Transverse colon (tissue), 4 donors: ENCODE measurements at regions not wholly inside any gene's neighbourhood (a gene's known extent, or its start where the extent isn't known, plus 50 kb on each side); places are given as distances from the start of the nearest gene placed in this dataset.

ENCODE experiments used
- DNase-seq: peaks from one replicate; pipeline ENCODE4 v3.0.0-alpha.2; 2019
- H3K27ac ChIP-seq, 4 donors: fragments of 200-600 bp; sonication (generic); 2 replicates each; pipeline ENCODE4 v1.5.1; 2016 to 2018; ENCODE audit warnings: inconsistent platforms in 4 of 4
- H3K27me3 ChIP-seq: fragments of 200-600 bp; sonication (generic); 2 replicates; pipeline ENCODE4 v1.5.1; 2017; ENCODE audit warnings: inconsistent platforms
- H3K36me3 ChIP-seq, 4 donors: fragments of 200-600 bp; sonication (generic); 2 replicates each; pipeline ENCODE4 v1.5.1; 2017 to 2019; ENCODE audit warnings: inconsistent platforms in 4 of 4
- H3K4me1 ChIP-seq, 4 donors: fragments of 200-600 bp; sonication (generic); 2 replicates each; pipeline ENCODE4 v1.5.1; 2017 to 2020; ENCODE audit warnings: inconsistent platforms in 4 of 4
- H3K4me3 ChIP-seq, 4 donors: fragments of 200-600 bp; sonication (generic); 1 replicate in 1 of 4; 2 replicates in 3 of 4; pipeline versions ENCODE4 v1.5.1 to v1.6.1; 2017 to 2019; ENCODE audit warnings: inconsistent platforms in 4 of 4
- H3K9me3 ChIP-seq, 2 donors: fragments of 200-600 bp; sonication (generic); 2 replicates each; pipeline ENCODE4 v1.5.1; 2017 to 2019; ENCODE audit warnings: inconsistent platforms in 2 of 2
- EP300 ChIP-seq: sonication (generic); formaldehyde crosslinking; IDR thresholded peaks from one replicate; pipeline ENCODE4 v1.6.1; 2017; ENCODE audit warnings: antibody characterized with exemption, low read depth
- POLR2A ChIP-seq: fragments of 450-650 bp; IDR thresholded peaks from one replicate; pipeline ENCODE4 v1.6.1; 2016; ENCODE audit warnings: antibody characterized with exemption, mild to moderate bottlenecking, moderate library complexity
- POLR2AphosphoS5 ChIP-seq, 3 donors: sonication (generic); formaldehyde crosslinking; IDR thresholded peaks; one replicate each; pipeline ENCODE4 v1.6.1; 2016; ENCODE audit warnings: antibody characterized with exemption in 3 of 3
- WGBS, 2 donors: methylation state at CpG; one replicate each; pipeline ENCODE4 v1.1.5; 2018; ENCODE audit warnings: low coverage in 1 of 2; 5-methylcytosine and 5-hydroxymethylcytosine counted together
- in situ Hi-C, 4 donors: fragments of 200-750 bp; cut with MboI; loops; one replicate each; pipeline versions ENCODE4 v1.15.0 to v1.15.1; 2017; ENCODE audit warnings: low sequenced_read_pairs in 3 of 4, low pct_ligation_motif_present in 1 of 4, low pct_unique_long_range_greater_than_20kb in 1 of 4
- intact Hi-C: fragments of 100-400 bp; cut with DNase I; formaldehyde crosslinking; loops from one replicate; pipeline ENCODE4 v1.15.1; 2023; ENCODE audit warnings: low total_unique reads
- TF ChIP-seq, protein P1 (sequence below), 5 experiments: fragments of 200-600 bp in 3 of 5; fragments of 450-650 bp in 2 of 5; sonication (generic) in 3 of 5; IDR thresholded peaks; 1 replicate in 2 of 5; 2 replicates in 3 of 5; pipeline ENCODE4 v1.5.1; 2016 to 2017; ENCODE audit warnings: antibody characterized with exemption in 5 of 5, inconsistent platforms in 3 of 5, mild to moderate bottlenecking in 2 of 5, moderate library complexity in 1 of 5

DNA sequence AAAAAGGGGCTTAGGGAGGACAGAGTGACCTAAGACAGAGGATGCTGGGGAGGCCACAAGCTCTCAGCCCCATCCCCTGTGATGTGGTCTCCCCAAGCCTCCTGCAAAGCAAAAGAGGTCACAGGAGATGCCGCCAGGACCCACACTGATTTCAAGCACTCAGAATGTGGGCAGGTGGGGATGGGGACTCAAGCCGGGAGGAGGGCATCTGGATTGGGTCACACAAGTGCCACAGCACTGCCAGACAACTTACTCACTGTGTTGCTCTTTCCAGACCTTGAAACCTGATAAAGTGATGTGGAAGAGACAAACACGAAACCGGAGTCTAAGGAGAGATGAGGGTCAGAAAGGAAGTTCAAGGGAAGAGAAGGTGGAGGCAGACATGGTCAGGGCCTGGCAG, 95.7 kb downstream of the TTC32 start:
- Histone ChIP-seq H3K9me3 (no peaks in the 10 kb centered on the region), H3K27ac (no peak overlapping the region), H3K27me3 (no peaks in the 10 kb centered on the region), H3K4me1 (peaks cover 0 to 4% (median 1%) of the 10 kb centered on the region in 4 donors), H3K4me3 (no peak overlapping the region), H3K36me3 (no peaks in the 10 kb centered on the region)
- TF ChIP-seq POLR2A (no peak), POLR2AphosphoS5 (IDR thresholded peaks at IDR 0.05) (no peak), EP300 (no peak)
- TF ChIP-seq, protein P1, sequence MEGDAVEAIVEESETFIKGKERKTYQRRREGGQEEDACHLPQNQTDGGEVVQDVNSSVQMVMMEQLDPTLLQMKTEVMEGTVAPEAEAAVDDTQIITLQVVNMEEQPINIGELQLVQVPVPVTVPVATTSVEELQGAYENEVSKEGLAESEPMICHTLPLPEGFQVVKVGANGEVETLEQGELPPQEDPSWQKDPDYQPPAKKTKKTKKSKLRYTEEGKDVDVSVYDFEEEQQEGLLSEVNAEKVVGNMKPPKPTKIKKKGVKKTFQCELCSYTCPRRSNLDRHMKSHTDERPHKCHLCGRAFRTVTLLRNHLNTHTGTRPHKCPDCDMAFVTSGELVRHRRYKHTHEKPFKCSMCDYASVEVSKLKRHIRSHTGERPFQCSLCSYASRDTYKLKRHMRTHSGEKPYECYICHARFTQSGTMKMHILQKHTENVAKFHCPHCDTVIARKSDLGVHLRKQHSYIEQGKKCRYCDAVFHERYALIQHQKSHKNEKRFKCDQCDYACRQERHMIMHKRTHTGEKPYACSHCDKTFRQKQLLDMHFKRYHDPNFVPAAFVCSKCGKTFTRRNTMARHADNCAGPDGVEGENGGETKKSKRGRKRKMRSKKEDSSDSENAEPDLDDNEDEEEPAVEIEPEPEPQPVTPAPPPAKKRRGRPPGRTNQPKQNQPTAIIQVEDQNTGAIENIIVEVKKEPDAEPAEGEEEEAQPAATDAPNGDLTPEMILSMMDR (IDR thresholded peaks at IDR 0.05) = no peak
- DNase-seq = no peak
- 90% methylated on average over 4 of the region's 4 CpGs; no CpG with 5 or more reads in 1 of the 2 donors for WGBS, 2 donors
- intact Hi-C loops = no loop called here
- in situ Hi-C loops = no loop called here

- DNase-seq = no peak
- no peak for TF ChIP-seq POLR2A
- no peak for TF ChIP-seq EP300
- TF ChIP-seq POLR2AphosphoS5 (IDR thresholded peaks at IDR 0.05) = no peak
- TF ChIP-seq, protein P1 (IDR thresholded peaks at IDR 0.05) = no peak
- Histone ChIP-seq H3K36me3 (no peaks in the 10 kb centered on the region), H3K27me3 (no peaks in the 10 kb centered on the region), H3K27ac (no peak overlapping the region), H3K4me1 (peaks cover 0 to 4% (median 1%) of the 10 kb centered on the region in 4 donors), H3K4me3 (no peak overlapping the region), H3K9me3 (no peaks in the 10 kb centered on the region)
- WGBS, 2 donors = 43 to 81% methylated on average over 1 to 4 of the region's 4 CpGs
- intact Hi-C loops (no loop called here), in situ Hi-C loops (no loop called here)
Measured at GRCh38 chr2:19805266-19805665, 96.5 kb downstream of the TTC32 start.

GRCh38 chr2:19804639-19805260, 97.0 kb downstream of the TTC32 start:
- 78 to 80% methylated on average over 1 to 3 of the region's 3 CpGs for whole genome bisulfite sequencing, 2 donors
- H3K9me3 ChIP-seq = no peaks in the 10 kb centered on the region
- H3K27ac ChIP-seq = no peak overlapping the region
- TF ChIP-seq POLR2AphosphoS5 (IDR thresholded peaks at IDR 0.05) = no peak
- TF ChIP-seq, protein P1 (IDR thresholded peaks at IDR 0.05) = no peak
- no peak for TF ChIP-seq POLR2A
- no peak for TF ChIP-seq EP300
- DNase-seq = no peak
- H3K36me3 ChIP-seq = no peaks in the 10 kb centered on the region
- H3K4me3 ChIP-seq = no peak overlapping the region
- in situ Hi-C loops (no loop called here), intact Hi-C loops (no loop called here)
- peaks cover 0 to 4% (median 1%) of the 10 kb centered on the region in 4 donors for H3K4me1 ChIP-seq
- no peaks in the 10 kb centered on the region for H3K27me3 ChIP-seq

DNA sequence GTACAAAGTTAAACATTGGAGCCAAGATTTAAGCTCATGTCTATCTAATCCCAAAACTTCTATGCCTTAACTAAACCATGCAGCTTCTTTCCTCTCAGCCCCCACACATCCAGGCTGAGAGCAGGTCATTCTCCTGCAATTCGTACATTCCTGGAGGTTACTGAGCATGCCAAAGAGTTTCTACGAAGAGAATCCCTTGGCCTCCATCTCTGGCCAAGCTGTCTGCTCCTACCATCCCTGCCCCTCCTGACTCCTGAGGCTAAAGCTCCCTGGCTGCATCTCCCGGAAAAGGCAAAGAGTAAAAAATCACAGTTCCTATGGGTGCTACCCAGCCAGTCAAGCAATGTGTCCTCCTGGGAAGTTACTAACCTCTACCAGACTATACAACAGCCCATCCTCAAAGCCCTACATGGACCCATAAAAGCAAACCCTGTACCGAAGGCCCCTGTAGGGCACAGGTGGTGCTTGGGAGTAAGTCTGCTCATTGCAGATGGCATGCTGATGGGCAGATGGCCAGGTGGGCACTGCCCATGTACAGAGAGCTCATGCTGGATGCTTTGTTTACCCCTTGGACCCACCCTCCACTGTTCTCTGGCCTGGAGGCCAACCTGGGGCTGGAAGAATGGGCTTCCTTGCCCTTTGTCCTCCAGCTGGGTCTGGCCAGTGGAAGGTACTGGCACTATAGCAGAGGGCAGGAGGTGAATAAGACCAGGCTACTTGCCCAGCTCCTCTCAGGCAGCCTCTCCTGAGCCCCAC, 99.5 kb downstream of the TTC32 start:
- DNase-seq = no peak
- intact Hi-C loops = no loop called here
- TF ChIP-seq POLR2AphosphoS5 (IDR thresholded peaks at IDR 0.05) = no peak
- no peak for TF ChIP-seq POLR2A
- TF ChIP-seq EP300 = no peak
- TF ChIP-seq, protein P1 (IDR thresholded peaks at IDR 0.05) = no peak
- 76% methylated on average over 4 of the region's 4 CpGs; no CpG with 5 or more reads in 1 of the 2 donors for WGBS, 2 donors
- H3K27ac ChIP-seq = peak overlapping the region in 3 of 4 donors; percentile 35 to 49 (median 44)
- peaks cover 0 to 4% (median 1%) of the 10 kb centered on the region in 4 donors for H3K4me1 ChIP-seq
- in situ Hi-C loops = no loop called here
- no peaks in the 10 kb centered on the region for H3K36me3 ChIP-seq
- H3K4me3 ChIP-seq = no peak overlapping the region
- no peaks in the 10 kb centered on the region for H3K9me3 ChIP-seq
- no peaks in the 10 kb centered on the region for H3K27me3 ChIP-seq
